H4 (cell line): ENCODE measurements at regions not wholly inside any gene's neighbourhood (a gene's known extent, or its start where the extent isn't known, plus 50 kb on each side); places are given as distances from the start of the nearest gene placed in this dataset.
A peak's percentile ranks its signal among the peaks of the same experiment; 100 is the strongest.
"Not testable (repeated sequence)": the region's sequence is repeated elsewhere in the genome, so short reads cannot be mapped to it uniquely, and the experiment has no call there.

Experiments
- DNase-seq: peaks from one replicate; pipeline ENCODE4 v3.0.0-alpha.2; 2015; ENCODE audit warnings: low spot score

- no peak for DNase-seq
Observed at GRCh38 chr5:66413931-66414330, 182.3 kb upstream of the MAST4 start.

DNA sequence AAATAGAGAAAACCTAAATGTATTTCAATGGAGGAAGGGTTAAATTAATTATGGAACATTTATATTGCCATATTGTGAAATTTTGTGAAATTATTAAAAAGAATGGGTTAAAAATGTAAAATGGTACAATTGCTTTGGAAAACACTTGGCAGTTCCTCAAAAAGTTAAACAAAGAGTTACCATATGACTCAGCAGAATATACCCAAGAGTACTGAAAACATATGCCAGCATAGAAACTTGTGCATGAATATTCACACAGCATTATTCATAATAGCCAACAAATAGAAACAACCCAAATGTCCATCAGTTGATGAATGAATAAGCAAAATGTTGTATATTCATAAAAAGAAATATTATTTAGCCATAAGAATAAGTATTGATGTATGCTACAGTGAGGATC lies 181.0 kb upstream of the MAST4 start:
- DNase-seq: no peak

DNA sequence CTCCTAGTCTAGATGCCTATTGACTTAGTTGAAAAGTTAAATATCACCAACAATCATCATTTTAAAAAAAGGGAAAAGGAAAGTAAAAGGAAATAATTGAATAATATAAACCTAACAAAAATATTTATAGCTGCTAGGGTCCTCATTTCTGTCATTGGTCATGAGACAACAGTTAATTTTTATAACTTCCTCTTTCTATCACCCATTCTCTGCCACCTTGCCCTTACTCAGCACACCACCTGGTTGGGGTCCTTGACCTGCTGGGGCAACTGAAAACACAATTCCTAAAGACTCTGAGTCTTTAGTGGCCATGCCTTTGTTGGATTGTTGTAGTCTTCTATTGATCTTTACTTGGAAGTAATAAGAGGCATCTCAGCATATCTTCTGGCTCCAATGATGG lies 179.5 kb upstream of the MAST4 start:
- DNase-seq: no peak

DNA sequence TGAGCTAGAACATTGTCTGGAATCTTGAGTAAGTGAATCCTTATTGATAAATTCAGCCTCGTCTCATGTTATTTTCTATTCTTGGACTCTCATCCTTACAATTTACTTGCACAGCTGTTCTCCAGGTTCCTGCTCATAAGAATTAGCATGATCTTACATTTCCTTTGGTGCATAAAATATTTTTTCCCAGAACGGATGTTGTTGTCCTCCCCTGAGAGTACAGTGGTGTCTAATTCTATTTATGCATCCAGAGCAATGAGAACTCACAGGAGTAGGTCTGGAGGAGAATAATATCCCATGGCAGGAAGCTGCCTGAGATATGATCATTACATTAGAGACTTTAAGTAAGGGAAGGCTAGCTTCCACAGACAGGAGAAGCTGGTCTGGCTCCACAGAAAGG lies 178.4 kb upstream of the MAST4 start:
- DNase-seq: no peak

DNA sequence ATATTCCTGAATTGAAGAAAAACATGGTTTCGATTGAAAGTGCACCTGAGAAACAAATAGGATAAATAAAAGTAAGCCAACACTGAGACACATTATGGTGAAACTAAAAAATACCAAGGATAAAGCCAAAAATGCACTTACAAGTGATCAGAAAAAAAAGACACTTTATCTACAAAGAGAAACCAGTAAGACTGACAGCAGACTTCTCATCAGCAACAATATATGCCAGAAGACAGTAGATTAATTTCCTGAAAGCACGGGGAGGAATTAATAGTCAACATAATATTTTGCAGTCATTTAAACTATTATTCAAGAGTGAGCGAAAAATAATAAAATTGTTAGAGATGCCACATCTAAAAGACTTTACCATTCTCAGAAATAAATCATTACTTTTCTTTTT lies 172.7 kb upstream of the MAST4 start:
- no peak for DNase-seq

GRCh38 chr5:66425842-66426241 lies 170.4 kb upstream of the MAST4 start:
- no peak for DNase-seq

DNA sequence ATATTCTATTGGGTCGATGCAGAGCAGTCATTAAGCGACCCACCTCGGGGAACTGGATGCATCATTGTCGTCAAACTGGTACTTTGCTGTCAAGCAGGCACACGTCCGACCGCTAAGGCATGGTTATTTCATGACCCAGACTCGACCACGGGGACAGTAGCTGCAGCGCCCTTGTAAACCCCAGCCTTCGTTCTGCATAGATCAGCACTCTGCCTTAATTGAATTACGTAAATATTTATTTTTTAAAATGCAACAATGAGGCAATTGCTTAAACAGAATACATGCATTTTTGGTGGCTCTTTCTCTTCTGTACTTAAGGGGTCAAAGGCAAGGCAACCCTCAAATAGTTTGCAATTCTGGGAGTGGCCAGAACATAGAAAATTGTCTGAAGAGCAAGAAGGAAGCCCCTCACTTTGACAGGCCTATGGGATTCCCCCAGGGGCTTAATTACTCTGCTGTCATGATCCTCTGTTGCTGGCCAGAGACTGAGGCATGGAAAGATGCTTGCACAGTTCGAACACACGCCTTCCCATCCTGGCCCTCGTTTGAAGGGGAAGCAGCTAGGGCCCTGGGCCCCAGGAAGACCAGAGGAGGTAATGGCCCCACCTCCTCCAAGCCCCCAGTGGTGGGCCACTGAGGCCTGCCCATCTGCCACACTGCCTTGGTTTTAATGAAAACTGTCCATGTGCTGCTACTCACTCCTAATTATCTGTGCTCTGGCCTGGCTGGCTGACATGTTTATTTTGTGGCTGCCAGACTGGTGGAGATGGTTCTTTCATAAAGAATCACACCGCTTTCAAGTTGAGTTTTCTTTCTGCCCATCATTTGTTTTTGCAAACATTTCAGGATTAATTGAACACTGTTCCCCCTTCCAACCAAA lies 169.7 kb upstream of the MAST4 start:
- DNase-seq: no peak

DNA sequence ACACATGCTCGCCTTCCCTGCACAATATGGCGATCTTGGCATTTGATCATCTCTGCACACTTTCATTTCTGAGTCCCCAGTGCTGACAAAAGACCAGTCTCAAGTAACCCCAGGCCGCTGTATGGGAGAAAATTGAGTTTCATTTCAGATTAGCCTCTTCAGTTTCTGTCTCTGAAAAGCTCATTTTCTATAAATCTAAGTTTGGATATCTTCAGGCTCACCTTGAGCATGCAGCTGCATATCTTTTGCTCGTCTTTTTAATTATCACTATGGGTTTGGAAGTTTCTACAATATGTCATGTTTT lies 169.1 kb upstream of the MAST4 start:
- DNase-seq: no peak

DNA sequence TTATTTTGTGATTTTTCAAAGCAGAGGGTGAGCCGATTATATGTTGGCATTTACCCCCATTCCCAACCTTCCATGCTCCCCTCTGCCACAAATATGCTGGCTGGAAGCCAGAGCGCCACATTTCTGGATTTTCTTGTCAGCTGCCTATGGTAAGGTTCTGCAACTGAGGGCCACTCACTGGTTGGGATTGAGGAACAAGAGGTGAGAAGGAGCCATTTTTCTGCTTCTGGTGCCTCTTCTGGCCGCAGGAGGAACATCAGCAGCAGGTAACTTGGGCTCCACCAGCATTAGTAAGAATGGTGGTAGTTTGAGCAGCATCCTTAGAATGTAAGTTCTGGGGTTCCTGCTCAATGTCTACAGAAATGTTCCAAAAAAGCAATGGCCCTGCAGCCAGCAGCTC lies 159.5 kb upstream of the MAST4 start:
- DNase-seq: peak; percentile 5

DNA sequence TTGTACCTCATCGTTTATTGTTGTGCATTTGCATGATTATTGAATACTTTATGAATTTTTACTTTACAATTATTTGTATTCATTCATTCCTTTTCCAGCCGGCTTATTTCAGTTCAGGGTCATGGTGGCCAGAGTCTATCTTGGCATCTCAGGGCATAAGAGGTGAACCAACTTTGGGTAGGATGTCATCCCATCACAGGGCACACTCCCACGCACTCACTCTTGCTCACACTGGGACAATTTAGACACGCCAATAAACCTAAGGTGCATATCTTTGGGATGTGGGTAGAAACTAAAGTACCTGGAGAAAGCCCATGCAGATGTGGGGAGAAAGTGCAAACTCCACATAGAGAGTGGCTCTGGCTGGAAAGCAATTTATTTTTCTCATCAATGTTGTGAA lies 158.1 kb upstream of the MAST4 start:
- DNase-seq: no peak

DNA sequence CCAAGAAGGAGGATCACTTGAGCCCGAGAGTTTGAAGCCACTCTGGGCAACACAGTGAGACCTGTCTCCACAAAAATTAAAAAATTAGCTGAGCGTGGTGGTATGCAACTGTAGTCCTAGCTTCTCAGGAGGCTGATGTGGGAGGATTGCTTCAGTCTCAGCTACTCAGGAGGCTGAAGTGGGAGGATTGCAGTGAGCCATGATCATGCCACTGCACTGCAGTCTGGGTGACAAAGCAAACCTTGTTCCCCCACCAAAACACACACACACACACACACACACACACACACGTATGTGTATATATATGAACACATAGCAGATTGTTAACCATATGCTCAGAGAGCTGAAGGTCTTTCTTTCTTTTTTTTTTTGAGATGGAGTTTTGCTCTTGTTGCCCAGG lies 157.5 kb upstream of the MAST4 start:
- DNase-seq: no peak

- peak; percentile 46 for DNase-seq
Observed at GRCh38 chr5:66440202-66440680, 156.0 kb upstream of the MAST4 start.

- no peak for DNase-seq
Observed at GRCh38 chr5:66441351-66441750, 154.8 kb upstream of the MAST4 start.

DNA sequence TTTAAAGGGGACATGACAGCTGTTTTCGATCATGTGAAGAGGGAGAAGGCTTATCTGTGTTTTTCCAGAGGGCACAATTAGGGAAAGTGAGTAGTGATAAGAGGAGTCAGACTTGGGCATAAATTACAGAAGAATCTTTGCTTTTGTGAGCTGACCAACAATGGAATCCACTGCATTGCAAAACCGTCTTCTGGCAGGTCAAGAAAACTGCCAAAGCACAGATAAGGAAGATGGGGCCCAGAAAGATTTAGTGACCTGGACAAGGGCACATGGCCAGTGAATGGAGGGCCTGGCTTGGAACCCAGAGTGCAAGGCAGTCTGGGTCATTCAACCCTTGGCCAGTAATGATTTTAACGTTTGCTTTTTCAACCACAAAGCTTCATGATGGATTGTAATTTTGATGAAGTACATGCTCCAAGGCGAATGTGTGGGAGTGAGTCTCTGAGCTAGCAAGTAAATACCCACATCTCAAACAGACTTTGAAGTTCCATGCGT lies 153.2 kb upstream of the MAST4 start:
- DNase-seq: no peak

DNA sequence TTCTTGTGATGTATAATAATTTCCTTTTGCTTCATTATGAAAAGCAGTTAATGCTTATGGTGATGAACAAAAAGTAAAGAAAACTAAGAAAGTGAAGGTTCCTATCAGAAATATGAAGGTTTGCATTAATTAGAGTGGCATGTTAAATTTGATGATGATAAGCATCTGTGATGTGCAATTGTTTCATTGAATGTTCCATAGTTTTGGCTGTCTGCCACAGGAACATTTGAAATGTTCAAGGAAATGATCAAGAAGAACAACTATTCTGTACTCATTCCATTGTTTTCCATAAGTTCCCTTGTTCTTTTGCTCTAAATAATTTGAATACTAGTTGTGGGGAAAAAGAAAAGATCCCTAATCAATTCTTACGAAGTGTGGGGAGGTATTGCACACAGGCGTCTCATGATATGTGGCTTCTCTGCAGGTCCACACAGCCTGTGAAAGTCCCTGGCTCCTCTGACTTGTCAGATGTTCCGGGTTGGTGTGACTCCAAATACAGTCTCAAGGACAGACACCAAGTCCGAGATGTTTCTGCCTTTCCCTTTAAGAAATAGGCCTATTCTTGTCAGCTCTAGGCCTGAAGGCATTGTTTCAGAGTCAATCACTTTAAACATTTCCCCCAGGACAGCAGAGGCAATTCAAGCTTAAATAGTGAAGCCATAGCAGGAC lies 152.6 kb upstream of the MAST4 start:
- DNase-seq: no peak

DNA sequence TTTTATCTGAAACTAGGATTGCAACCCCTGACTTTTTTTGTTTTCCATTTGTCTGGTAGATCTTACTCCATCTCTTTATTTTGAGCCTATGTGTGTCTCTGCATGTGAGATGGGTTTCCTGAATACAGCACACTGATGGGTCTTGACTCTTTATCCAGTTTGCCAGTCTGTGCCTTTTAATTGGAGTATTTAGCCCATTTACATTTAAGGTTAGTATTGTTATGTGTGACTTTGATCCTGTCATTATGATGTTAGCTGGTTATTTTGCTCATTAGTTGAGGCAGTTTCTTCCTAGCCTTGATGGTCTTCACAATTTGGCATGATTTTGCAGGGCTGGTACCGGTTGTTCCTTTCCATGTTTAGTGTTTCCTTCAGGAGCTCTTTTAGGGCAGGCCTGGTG lies 148.1 kb upstream of the MAST4 start:
- not testable (repeated sequence) for DNase-seq

DNA sequence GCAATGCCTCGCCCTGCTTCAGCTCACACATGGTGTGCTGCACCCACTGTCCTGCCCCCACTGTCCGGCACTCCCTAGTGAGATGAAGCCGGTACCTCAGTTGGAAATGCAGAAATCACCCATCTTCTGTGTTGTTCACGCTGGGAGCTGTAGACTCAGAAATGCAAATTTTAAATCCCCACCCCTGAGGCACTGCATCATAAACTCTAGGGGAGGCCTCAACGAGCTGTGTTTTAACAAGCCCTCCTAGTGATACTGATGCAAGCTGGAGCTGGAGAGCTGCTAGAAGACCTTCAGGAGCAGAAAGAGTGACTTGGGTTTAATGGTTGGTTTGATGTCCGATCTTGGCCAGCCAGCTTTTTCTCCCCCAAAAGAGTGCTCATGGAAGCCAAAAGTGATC lies 146.0 kb upstream of the MAST4 start:
- DNase-seq: no peak

- DNase-seq: no peak
Observed at GRCh38 chr5:66450988-66451387, 145.2 kb upstream of the MAST4 start.

DNA sequence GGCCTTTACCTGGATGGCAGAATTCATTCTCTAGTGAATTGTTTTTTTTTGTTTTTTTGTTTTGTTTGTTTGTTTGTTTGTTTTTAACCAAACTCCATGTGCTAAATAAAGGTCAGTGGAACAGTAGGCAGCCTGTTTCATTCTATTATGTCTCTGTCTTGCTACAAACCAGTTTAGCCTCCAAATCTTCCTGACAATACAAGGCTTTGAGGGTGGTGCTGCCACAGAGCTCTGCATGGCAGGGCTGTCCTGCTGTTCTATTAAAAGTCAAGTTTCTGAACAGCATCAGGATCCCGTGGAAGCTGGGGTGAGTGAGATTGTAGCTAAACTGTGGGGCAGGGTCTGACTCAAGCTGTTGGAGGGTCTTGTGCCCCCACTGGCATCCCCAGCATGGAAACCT lies 144.1 kb upstream of the MAST4 start:
- no peak for DNase-seq

- DNase-seq: peak; percentile 9
Observed at GRCh38 chr5:66454186-66455078, 141.8 kb upstream of the MAST4 start.

GRCh38 chr5:66459728-66460127 lies 136.5 kb upstream of the MAST4 start:
- DNase-seq: no peak

DNA sequence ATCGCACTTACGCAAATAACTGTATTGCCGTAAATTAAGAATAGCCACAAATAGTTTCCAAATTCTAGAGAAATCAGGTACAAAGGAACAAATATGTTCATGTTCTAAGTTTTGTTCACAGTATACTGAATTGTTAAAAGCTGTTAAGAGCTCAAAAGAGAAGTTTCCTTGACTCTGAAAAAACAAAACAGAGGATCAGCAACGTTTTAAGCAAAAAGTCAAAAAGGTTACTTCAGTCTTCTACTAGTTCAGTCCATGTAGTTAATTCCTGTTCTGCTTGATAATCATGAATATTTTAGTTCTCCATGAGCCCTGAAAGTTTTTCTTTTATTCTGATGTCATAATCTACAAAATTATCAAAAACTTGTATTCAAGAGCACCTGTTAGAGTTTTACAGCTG lies 128.6 kb upstream of the MAST4 start:
- no peak for DNase-seq
